HFFc6 (cell line): ENCODE measurements at regions not wholly inside any gene's neighbourhood (a gene's known extent, or its start where the extent isn't known, plus 50 kb on each side); places are given as distances from the start of the nearest gene placed in this dataset.
"Not testable (repeated sequence)": the region's sequence is repeated elsewhere in the genome, so short reads cannot be mapped to it uniquely, and the experiment has no call there.

Source experiments
- DNase-seq: peaks from one replicate; pipeline ENCODE4 v3.0.0-alpha.2; 2018
- H3K27ac Mint-ChIP-seq: 2 replicates; pipeline ENCODE4 v1.8.0; 2020; ENCODE audit warnings: mild to moderate bottlenecking, mixed read lengths
- H3K27me3 Mint-ChIP-seq: 2 replicates; pipeline ENCODE4 v1.8.0; 2021; ENCODE audit warnings: mild to moderate bottlenecking, moderate library complexity, mixed read lengths; ENCODE audit not compliant: insufficient read depth
- H3K36me3 Mint-ChIP-seq: 2 replicates; pipeline ENCODE4 v1.8.0; 2021; ENCODE audit warnings: low read depth, mixed read lengths
- H3K4me1 Mint-ChIP-seq: 2 replicates; pipeline ENCODE4 v1.8.0; 2020; ENCODE audit warnings: low read depth, mixed read lengths
- H3K4me3 Mint-ChIP-seq: 2 replicates; pipeline ENCODE4 v1.8.0; 2020; ENCODE audit warnings: mild to moderate bottlenecking, moderate library complexity, mixed read lengths
- H3K9me3 Mint-ChIP-seq: 2 replicates; pipeline ENCODE4 v1.8.0; 2020; ENCODE audit warnings: mild to moderate bottlenecking, mixed read lengths
- CTCF ChIP-seq: fragments of 200-600 bp; sonication (generic); IDR thresholded peaks from 2 replicates; pipeline ENCODE4 v1.5.0; 2021; ENCODE audit warnings: antibody characterized with exemption, mild to moderate bottlenecking

DNA sequence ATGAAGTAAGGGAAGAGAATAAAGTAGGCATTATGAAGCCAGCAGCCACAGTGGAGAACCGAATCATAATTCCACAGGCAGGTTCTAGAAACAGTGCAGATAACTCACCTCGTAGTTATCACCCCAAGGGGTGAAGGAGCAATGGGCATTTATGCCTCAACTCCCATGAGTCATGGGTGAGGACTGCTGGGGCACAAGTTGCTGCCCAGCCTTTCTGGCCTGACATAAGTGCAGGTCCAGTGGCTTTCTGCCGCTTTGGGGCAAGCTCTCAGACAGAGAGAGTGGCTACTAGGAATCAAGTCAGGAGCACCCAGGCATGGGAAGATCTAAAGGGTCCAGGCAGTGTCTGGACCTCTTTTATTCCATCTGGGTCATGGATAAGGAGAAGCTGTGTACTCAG, 149.8 kb downstream of the SUCLG1 start:
- Mint-ChIP-seq H3K27ac (no peak overlapping the region), H3K27me3 (peaks cover 4% of the 10 kb centered on the region; the same call in 1 of the 2 replicates), H3K36me3 (no peaks in the 10 kb centered on the region), H3K9me3 (peaks cover 10% of the 10 kb centered on the region), H3K4me1 (no peaks in the 10 kb centered on the region), H3K4me3 (no peak overlapping the region)
- no peak for TF ChIP-seq CTCF
- DNase-seq = no peak

DNA sequence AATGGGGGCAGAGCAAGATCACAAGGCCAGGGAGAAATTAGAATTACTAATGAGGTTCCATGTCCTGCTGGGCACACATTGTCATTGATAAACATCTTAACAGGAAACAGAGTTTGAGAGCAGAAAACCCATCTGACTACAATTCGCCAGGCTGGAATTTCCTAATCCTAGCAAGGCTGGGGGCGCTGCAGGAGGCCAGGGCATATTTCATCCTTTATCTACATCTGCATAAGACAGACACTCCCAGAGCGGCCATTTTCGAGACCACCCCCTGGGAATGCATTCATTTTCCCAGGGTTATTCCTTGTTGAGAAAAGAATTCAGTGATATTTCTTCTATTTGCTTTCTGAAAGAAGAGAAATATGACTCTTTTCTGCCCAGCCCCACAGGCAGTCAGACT, 152.7 kb downstream of the SUCLG1 start:
- TF ChIP-seq CTCF = no peak
- no peaks in the 10 kb centered on the region for H3K36me3 Mint-ChIP-seq
- H3K27me3 Mint-ChIP-seq = peaks cover 4% of the 10 kb centered on the region; the same call in 1 of the 2 replicates
- no peak overlapping the region for H3K27ac Mint-ChIP-seq
- no peaks in the 10 kb centered on the region for H3K4me1 Mint-ChIP-seq
- no peak for DNase-seq
- H3K4me3 Mint-ChIP-seq = no peak overlapping the region
- H3K9me3 Mint-ChIP-seq = peaks cover 10% of the 10 kb centered on the region

DNA sequence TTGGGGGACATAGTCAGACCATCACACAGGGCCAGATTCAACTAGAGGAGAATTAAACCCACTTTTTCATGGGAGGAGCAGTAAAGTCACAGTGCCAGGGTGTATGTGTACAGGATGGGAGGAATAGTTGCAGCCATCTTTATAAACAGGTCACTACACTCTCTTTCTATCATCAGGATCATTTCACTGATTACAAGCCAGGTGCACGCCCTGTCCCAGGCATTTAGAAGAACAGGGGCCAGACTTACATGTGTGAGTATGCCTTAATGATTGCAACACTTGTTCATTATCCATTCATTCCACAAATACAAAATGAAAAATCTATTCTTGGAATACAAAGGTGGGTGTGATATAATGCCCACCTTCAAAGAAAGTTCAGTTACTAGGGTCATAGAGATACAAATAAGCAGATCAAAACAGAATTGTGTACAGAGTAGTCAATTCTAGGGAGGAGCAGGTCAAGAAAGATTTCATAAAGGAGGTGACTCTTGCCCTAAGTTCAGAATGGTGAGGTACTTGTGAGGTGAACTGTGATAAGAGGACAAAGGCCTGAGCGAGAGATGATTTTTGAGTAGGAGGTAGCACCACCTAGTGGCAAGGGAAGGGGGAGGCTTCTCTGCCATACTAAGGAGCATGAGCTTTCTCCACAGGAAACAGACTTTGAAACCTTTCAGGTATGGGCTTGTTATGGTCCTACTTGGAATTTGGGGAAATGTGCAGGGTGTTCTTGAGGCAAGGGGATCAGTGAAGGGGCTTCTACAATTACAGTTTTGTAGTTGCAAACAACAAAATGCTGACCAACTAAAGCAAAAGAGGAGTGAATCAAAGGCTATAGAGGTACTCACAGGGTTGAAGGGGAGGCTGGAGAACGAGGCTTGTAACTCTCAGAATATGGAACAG, 156.3 kb downstream of the SUCLG1 start:
- peaks cover 10% of the 10 kb centered on the region for H3K9me3 Mint-ChIP-seq
- no peak overlapping the region for H3K27ac Mint-ChIP-seq
- DNase-seq = peak; percentile 22
- peak; percentile 89 for TF ChIP-seq CTCF
- H3K4me1 Mint-ChIP-seq = peaks cover 4% of the 10 kb centered on the region
- no peak overlapping the region for H3K4me3 Mint-ChIP-seq
- no peaks in the 10 kb centered on the region for H3K36me3 Mint-ChIP-seq
- H3K27me3 Mint-ChIP-seq = peaks cover 4% of the 10 kb centered on the region; the same call in 1 of the 2 replicates

DNA sequence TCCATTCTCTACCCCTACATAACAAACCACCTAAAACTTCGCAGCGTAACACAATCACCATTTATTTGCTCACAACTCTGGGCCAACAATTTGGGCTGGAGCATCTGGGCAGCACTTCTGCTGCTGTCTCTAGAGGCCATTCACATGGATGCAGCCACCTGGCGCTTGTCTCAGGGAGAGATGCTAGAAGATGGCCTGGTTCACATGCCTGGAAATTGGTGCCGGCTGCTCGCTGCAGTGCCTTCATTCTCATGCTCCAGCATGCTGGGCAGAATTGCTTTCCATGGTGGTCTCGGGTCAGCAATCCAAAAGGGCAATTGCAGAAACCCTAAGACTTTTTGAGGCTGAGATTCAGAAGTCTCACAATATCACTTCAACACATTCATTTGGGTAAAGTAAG, 157.4 kb downstream of the SUCLG1 start:
- Mint-ChIP-seq H3K27me3 (peaks cover 4% of the 10 kb centered on the region; the same call in 1 of the 2 replicates), H3K36me3 (no peaks in the 10 kb centered on the region), H3K27ac (no peak overlapping the region), H3K9me3 (peaks cover 10% of the 10 kb centered on the region), H3K4me3 (no peak overlapping the region), H3K4me1 (peaks cover 14% of the 10 kb centered on the region)
- DNase-seq = no peak
- TF ChIP-seq CTCF = no peak

- peaks cover 15% of the 10 kb centered on the region for H3K4me1 Mint-ChIP-seq
- H3K27ac Mint-ChIP-seq = no peak overlapping the region
- H3K9me3 Mint-ChIP-seq = no peaks in the 10 kb centered on the region; the same call in 1 of the 2 replicates
- H3K27me3 Mint-ChIP-seq = peaks cover 4% of the 10 kb centered on the region; the same call in 1 of the 2 replicates
- H3K36me3 Mint-ChIP-seq = no peaks in the 10 kb centered on the region
- no peak overlapping the region for H3K4me3 Mint-ChIP-seq
- DNase-seq = no peak
- no peak for TF ChIP-seq CTCF
Observed at GRCh38 chr2:84300696-84301029, 158.4 kb downstream of the SUCLG1 start.

GRCh38 chr2:84300001-84300695, 158.9 kb downstream of the SUCLG1 start:
- not testable (repeated sequence) for H3K27ac Mint-ChIP-seq, H3K4me3 Mint-ChIP-seq, H3K27me3 Mint-ChIP-seq, H3K9me3 Mint-ChIP-seq, H3K36me3 Mint-ChIP-seq, DNase-seq
- peaks cover 15% of the 10 kb centered on the region for H3K4me1 Mint-ChIP-seq
